ENCODE measurements at regions not wholly inside any gene's neighbourhood (a gene's known extent, or its start where the extent isn't known, plus 50 kb on each side); places are given as distances from the start of the nearest gene placed in this dataset.

DNA sequence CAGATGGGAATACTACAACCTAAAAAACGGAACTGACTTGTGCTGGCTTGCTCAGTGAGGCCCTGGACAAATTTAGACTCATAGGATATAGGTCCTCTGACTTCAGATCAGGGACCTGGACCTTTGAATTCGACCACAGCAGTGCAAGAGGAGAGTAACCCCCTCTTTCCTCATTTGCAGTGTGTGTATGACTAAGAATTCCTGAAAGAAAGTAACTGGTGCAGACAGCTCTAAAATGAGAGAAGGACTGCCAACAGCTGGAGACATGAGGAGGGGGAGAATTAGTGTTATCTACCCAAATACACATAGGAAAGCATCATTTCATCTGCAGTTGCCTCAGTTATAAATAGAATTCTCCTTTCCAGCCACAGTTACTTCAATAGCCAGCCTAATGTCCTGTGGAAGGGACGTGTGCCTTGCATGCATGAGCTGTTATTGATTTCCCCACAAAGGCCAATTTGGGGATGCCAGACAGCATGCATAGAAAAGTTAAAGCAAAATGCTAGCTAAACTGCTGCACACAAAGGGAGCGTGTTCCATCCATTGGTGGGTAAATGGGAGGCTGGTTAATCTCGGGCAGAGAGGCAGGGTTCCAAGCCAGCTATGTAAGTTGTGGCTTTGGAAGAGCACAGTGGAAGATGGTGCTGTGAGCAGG lies 442.7 kb downstream of the CDK5RAP2 start:
- ChIA-PET CTCF (no interaction called here), POLR2A (no interaction called here)
- H3K4me1 ChIP-seq = no peaks in the 10 kb centered on the region
- 4% methylated on average over 5 of the region's 5 CpGs for whole genome bisulfite sequencing (ENCODE audit: missing lambda C conversion rate)
- ATAC-seq = no peak
- no peak for DNase-seq (ENCODE audit: low read depth in 1 of 2, low spot score in 1 of 2)
- no peak for FAIRE-seq
- no peak overlapping the region for H3K4me3 ChIP-seq
- H3K4me2 ChIP-seq = no peak overlapping the region
- H3K27ac ChIP-seq = no peak overlapping the region
- TF ChIP-seq, protein P1, sequence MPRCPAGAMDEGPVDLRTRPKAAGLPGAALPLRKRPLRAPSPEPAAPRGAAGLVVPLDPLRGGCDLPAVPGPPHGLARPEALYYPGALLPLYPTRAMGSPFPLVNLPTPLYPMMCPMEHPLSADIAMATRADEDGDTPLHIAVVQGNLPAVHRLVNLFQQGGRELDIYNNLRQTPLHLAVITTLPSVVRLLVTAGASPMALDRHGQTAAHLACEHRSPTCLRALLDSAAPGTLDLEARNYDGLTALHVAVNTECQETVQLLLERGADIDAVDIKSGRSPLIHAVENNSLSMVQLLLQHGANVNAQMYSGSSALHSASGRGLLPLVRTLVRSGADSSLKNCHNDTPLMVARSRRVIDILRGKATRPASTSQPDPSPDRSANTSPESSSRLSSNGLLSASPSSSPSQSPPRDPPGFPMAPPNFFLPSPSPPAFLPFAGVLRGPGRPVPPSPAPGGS (IDR thresholded peaks at IDR 0.05) = no peak
- no peaks in the 10 kb centered on the region for H3K9me3 ChIP-seq

DNA sequence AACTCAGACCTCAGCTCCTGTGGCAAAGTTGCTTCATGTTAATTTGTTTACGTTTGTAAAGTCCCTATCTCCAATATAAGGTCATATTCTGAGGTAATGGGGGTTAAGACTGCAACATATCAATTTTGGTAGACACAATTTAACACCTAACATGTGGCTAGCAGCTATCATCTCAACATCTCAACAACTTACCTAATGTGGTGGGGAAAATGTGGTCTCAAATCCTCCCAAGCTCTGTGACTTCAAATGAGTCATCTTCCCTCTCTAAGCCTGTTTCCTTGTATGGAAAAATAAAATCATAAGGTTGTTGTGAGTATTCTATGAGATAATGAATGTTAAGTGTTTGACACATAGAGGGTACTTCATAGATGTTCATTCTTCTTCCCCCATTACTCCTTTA lies 443.3 kb downstream of the CDK5RAP2 start:
- ATAC-seq (no peak), FAIRE-seq (no peak), DNase-seq (ENCODE audit: low read depth in 1 of 2, low spot score in 1 of 2) (no peak)
- H3K27ac ChIP-seq = no peak overlapping the region
- no peak for TF ChIP-seq NFE2L2 (conservative IDR thresholded peaks at IDR 0.05; ENCODE audit: low read length)
- no peak for TF ChIP-seq JUN (IDR thresholded peaks at IDR 0.05)
- TF ChIP-seq NR3C1 (IDR thresholded peaks at IDR 0.05) = no peak
- TF ChIP-seq RAD21 (conservative IDR thresholded peaks at IDR 0.05 in 1 of 2, IDR thresholded peaks at IDR 0.05 in 1 of 2) = no peak
- no peak for TF ChIP-seq GATA3 (IDR thresholded peaks at IDR 0.05; ENCODE audit: borderline replicate concordance)
- TF ChIP-seq, protein P2, sequence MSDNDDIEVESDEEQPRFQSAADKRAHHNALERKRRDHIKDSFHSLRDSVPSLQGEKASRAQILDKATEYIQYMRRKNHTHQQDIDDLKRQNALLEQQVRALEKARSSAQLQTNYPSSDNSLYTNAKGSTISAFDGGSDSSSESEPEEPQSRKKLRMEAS (IDR thresholded peaks at IDR 0.05) = no peak
- no peak for TF ChIP-seq HES2 (IDR thresholded peaks at IDR 0.05)
- no peak for TF ChIP-seq NPAS2 (CRISPR knock-in tag; IDR thresholded peaks at IDR 0.05; ENCODE audit: borderline replicate concordance)
- TF ChIP-seq TFCP2L1 (CRISPR knock-in tag; IDR thresholded peaks at IDR 0.05) = no peak
- no peak for TF ChIP-seq EHF (CRISPR knock-in tag; IDR thresholded peaks at IDR 0.05)
- no peak for TF ChIP-seq PHF8 (IDR thresholded peaks at IDR 0.05; ENCODE audit: borderline replicate concordance, low read depth)
- TF ChIP-seq SREBF2 (IDR thresholded peaks at IDR 0.05) = no peak
- ChIA-PET CTCF (no interaction called here), POLR2A (no interaction called here)
- 0% methylated on average over 1 of the region's 1 CpG for WGBS (ENCODE audit: missing lambda C conversion rate)
- H3K4me1 ChIP-seq = no peaks in the 10 kb centered on the region
- no peak overlapping the region for H3K4me3 ChIP-seq
- H3K4me2 ChIP-seq = no peak overlapping the region
- no peaks in the 10 kb centered on the region for H3K9me3 ChIP-seq

DNA sequence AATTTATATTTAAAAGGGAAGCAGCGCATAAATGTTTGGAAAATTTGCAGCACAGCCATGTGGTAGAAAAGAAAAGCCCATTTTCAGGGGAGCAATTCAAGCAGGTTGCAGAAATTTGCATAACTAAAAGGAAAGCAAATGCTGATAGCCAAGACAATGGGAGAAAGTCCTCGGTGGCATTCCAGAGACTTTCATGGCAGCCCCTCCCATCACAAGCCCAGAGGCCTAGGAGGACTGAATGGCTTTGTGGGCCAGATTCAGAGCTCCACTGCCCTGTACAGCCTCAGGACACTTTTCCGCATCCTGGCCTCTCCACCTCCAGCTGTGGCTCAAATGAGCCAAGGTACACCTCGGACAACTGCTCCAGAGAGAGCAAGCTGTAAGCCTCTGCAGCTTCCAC lies 462.9 kb downstream of the CDK5RAP2 start:
- TF ChIP-seq, protein P1 (IDR thresholded peaks at IDR 0.05) = no peak
- TF ChIP-seq KDM5A (IDR thresholded peaks at IDR 0.05) (no peak), CHD2 (IDR thresholded peaks at IDR 0.05; ENCODE audit: low read length, partially characterized antibody) (no peak), RAD21 (conservative IDR thresholded peaks at IDR 0.05 in 1 of 2, IDR thresholded peaks at IDR 0.05 in 1 of 2) (no peak), SREBF2 (IDR thresholded peaks at IDR 0.05) (no peak), HES2 (IDR thresholded peaks at IDR 0.05) (no peak), HEYL (CRISPR knock-in tag; IDR thresholded peaks at IDR 0.05) (no peak), BHLHE40 (IDR thresholded peaks at IDR 0.05; ENCODE audit: low read depth, low read length) (no peak), CEBPB (IDR thresholded peaks at IDR 0.05) (no peak), POLR2AphosphoS2 (conservative IDR thresholded peaks at IDR 0.05; ENCODE audit: low read length) (no peak), JUNB (IDR thresholded peaks at IDR 0.05) (no peak), USF2 (IDR thresholded peaks at IDR 0.05) (no peak), CBX2 (IDR thresholded peaks at IDR 0.05; ENCODE audit: borderline replicate concordance, low read depth) (no peak), FOSL2 (IDR thresholded peaks at IDR 0.05) (no peak), FOSL2 (CRISPR knock-in tag; IDR thresholded peaks at IDR 0.05) (no peak), NFE2L2 (conservative IDR thresholded peaks at IDR 0.05; ENCODE audit: low read length) (no peak), NPAS2 (CRISPR knock-in tag; IDR thresholded peaks at IDR 0.05; ENCODE audit: borderline replicate concordance) (no peak), HDAC2 (IDR thresholded peaks at IDR 0.05) (no peak), HOXA7 (CRISPR knock-in tag; IDR thresholded peaks at IDR 0.05) (no peak)
- TF ChIP-seq, protein P3, sequence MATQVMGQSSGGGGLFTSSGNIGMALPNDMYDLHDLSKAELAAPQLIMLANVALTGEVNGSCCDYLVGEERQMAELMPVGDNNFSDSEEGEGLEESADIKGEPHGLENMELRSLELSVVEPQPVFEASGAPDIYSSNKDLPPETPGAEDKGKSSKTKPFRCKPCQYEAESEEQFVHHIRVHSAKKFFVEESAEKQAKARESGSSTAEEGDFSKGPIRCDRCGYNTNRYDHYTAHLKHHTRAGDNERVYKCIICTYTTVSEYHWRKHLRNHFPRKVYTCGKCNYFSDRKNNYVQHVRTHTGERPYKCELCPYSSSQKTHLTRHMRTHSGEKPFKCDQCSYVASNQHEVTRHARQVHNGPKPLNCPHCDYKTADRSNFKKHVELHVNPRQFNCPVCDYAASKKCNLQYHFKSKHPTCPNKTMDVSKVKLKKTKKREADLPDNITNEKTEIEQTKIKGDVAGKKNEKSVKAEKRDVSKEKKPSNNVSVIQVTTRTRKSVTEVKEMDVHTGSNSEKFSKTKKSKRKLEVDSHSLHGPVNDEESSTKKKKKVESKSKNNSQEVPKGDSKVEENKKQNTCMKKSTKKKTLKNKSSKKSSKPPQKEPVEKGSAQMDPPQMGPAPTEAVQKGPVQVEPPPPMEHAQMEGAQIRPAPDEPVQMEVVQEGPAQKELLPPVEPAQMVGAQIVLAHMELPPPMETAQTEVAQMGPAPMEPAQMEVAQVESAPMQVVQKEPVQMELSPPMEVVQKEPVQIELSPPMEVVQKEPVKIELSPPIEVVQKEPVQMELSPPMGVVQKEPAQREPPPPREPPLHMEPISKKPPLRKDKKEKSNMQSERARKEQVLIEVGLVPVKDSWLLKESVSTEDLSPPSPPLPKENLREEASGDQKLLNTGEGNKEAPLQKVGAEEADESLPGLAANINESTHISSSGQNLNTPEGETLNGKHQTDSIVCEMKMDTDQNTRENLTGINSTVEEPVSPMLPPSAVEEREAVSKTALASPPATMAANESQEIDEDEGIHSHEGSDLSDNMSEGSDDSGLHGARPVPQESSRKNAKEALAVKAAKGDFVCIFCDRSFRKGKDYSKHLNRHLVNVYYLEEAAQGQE (IDR thresholded peaks at IDR 0.05) = no peak
- H3K27ac ChIP-seq = no peak overlapping the region
- CTCF ChIA-PET = no interaction called here
- H3K4me1 ChIP-seq = no peaks in the 10 kb centered on the region
- WGBS (ENCODE audit: missing lambda C conversion rate) = 17% methylated on average over 4 of the region's 4 CpGs
- no peak for DNase-seq (ENCODE audit: low read depth in 1 of 2, low spot score in 1 of 2)
- peaks cover 3% of the 10 kb centered on the region; the same call in 1 of the 3 replicates for H3K9me3 ChIP-seq
- no peak overlapping the region for H3K4me2 ChIP-seq
- ATAC-seq = no peak
- no peak overlapping the region for H3K4me3 ChIP-seq
- POLR2A ChIA-PET = no interaction called here
- no peak for FAIRE-seq

All from A549 (cell line).